Uterus (tissue), 3 donors: ENCODE measurements at regions not wholly inside any gene's neighbourhood (a gene's known extent, or its start where the extent isn't known, plus 50 kb on each side); places are given as distances from the start of the nearest gene placed in this dataset.
A peak's percentile ranks its signal among the peaks of the same experiment; 100 is the strongest.
"Not testable (repeated sequence)": the region's sequence is repeated elsewhere in the genome, so short reads cannot be mapped to it uniquely, and the experiment has no call there.

Source experiments
- DNase-seq, 2 donors: peaks; one replicate each; pipeline ENCODE4 v3.0.0-alpha.2; 2019 to 2020
- H3K27ac ChIP-seq, 2 donors: fragments of 200-600 bp; sonication (generic); 1 replicate in 1 of 2; 2 replicates in 1 of 2; pipeline ENCODE4 v1.5.1; 2016 to 2018
- H3K27me3 ChIP-seq, 2 donors: fragments of 200-600 bp; sonication (generic); one replicate each; pipeline ENCODE4 v1.5.1; 2018 to 2019; ENCODE audit warnings: control low read depth in 1 of 2
- H3K36me3 ChIP-seq, 2 donors: fragments of 200-600 bp; sonication (generic); one replicate each; pipeline ENCODE4 v1.5.1; 2019; ENCODE audit warnings: control low read depth in 1 of 2
- H3K4me1 ChIP-seq, 2 donors: fragments of 200-600 bp; sonication (generic); one replicate each; pipeline ENCODE4 v1.5.1; 2018 to 2019; ENCODE audit warnings: control low read depth in 1 of 2
- H3K4me3 ChIP-seq, 2 donors: fragments of 200-600 bp; sonication (generic); 1 replicate in 1 of 2; 2 replicates in 1 of 2; pipeline ENCODE4 v1.5.1; 2018 to 2019; ENCODE audit warnings: mild to moderate bottlenecking in 1 of 2
- H3K9me3 ChIP-seq, 2 donors: fragments of 200-600 bp; sonication (generic); one replicate each; pipeline ENCODE4 v1.5.1; 2019; ENCODE audit warnings: control low read depth in 1 of 2
- POLR2A ChIP-seq, 2 donors: fragments of 450-650 bp; IDR thresholded peaks; one replicate each; pipeline ENCODE4 v1.6.1; 2016; ENCODE audit warnings: antibody characterized with exemption in 2 of 2, mild to moderate bottlenecking in 1 of 2, moderate library complexity in 1 of 2
- intact Hi-C: fragments of 100-400 bp; cut with DNase I; formaldehyde crosslinking; loops from one replicate; pipeline ENCODE4 v1.15.1; 2023; ENCODE audit warnings: low total_unique reads
- TF ChIP-seq, protein P1 (sequence below), 4 experiments: fragments of 200-600 bp in 2 of 4; fragments of 450-650 bp in 2 of 4; sonication (generic) in 2 of 4; IDR thresholded peaks; one replicate each; pipeline ENCODE4 v1.5.1; 2016 to 2019; ENCODE audit warnings: antibody characterized with exemption in 4 of 4, mild to moderate bottlenecking in 2 of 4, moderate library complexity in 1 of 4
- donor health status: DM: yes; HTN: yes; CAD: no.

DNA sequence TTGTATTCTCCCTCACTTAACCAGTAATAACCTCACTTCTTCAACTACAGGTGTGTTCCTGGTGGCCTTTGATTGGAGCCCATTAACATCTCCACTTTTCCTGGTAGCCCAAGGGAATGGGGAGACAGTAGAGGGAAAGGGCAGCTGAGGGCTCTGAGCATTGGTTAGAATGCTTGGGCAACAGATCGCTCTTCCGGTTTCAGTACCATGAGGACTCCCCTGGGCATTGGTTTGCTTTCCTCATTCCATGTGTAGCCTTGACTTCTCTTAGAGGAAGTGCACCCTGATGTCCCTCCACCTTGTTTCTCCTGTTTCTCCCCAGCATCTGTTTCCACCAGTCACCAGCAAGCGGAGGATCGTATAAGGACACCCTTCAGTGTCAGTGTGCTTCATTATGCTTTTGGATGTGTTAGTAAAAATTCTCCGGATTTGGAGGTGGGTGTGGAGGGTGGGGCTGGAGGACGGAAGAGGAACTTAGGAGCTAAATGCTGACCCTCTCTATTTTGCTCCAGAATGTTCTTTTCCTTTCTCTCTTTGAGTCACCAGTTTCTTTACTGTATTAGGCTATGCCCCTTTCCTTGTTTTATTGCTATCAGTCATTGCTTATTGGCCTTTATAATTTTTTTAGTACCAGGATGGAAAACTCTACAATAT is 50.6 kb upstream of the ZNG1B start:
- H3K27me3 ChIP-seq, intact Hi-C loops, DNase-seq, H3K27ac ChIP-seq, H3K4me3 ChIP-seq, H3K9me3 ChIP-seq, H3K36me3 ChIP-seq, H3K4me1 ChIP-seq: not testable (repeated sequence)

DNA sequence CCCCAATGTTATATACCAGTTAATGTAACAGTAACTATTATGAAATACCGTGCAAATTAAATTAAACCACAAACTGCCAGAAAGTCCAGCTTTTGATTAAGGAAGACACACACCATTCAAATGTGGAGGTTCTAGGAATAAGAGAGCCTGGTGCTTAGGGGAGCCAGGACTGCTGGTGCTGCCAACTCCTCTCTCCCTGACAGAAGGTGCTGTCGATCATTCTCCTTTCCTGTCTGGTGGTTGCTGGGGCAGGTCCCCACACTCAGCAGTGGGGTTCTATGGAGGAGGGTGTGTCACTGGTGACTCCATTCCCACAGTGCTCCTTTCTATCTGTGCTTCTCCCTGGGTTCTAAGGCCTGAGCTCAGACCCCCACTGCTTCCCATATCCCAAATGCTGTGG is 57.9 kb upstream of the ZNG1B start:
- H3K4me3 ChIP-seq, H3K4me1 ChIP-seq, H3K36me3 ChIP-seq, H3K27ac ChIP-seq, intact Hi-C loops, DNase-seq, H3K9me3 ChIP-seq, H3K27me3 ChIP-seq: not testable (repeated sequence)

GRCh38 chr2:113376913-113377445 is 60.5 kb upstream of the ZNG1B start:
- Histone ChIP-seq H3K4me3 (no peak overlapping the region), H3K36me3 (no peaks in the 10 kb centered on the region), H3K27ac (no peak overlapping the region), H3K4me1 (no peaks in the 10 kb centered on the region), H3K27me3 (no peaks in the 10 kb centered on the region), H3K9me3 (no peaks in the 10 kb centered on the region)
- TF ChIP-seq POLR2A (IDR thresholded peaks at IDR 0.05): no peak
- TF ChIP-seq, protein P1, sequence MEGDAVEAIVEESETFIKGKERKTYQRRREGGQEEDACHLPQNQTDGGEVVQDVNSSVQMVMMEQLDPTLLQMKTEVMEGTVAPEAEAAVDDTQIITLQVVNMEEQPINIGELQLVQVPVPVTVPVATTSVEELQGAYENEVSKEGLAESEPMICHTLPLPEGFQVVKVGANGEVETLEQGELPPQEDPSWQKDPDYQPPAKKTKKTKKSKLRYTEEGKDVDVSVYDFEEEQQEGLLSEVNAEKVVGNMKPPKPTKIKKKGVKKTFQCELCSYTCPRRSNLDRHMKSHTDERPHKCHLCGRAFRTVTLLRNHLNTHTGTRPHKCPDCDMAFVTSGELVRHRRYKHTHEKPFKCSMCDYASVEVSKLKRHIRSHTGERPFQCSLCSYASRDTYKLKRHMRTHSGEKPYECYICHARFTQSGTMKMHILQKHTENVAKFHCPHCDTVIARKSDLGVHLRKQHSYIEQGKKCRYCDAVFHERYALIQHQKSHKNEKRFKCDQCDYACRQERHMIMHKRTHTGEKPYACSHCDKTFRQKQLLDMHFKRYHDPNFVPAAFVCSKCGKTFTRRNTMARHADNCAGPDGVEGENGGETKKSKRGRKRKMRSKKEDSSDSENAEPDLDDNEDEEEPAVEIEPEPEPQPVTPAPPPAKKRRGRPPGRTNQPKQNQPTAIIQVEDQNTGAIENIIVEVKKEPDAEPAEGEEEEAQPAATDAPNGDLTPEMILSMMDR (IDR thresholded peaks at IDR 0.05): no peak
- intact Hi-C loops: no loop called here
- no peak for DNase-seq

DNA sequence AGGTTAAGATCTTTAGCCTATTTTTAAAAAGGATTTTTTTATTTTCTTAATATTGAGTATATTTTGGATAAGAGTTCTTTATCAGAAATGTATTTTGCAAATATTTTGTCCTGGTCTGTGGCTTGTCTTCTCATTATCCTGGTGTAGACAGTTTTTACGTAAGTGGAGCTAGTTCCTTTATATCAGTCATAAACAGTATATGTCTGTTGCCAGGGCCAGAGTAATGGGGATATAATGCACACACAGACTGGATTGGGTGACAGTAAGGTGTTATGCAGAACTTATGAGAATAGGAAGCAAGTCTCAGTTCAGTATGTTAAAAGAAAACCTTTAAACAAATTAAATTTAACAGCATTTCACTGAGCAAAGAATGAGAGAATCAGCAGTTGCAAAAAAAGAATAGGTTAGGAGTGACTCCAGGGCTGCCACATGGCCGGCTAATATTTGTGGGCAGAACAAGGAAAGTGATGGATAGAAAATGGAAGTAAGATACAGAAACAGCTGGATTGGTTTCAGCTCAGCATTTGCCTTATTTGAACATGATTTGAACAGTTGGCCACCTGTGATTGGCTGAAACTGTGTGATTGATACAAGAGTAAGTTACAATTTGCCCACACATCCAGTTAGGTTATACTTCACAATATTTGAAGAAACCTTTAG is 61.1 kb upstream of the ZNG1B start:
- TF ChIP-seq, protein P1 (IDR thresholded peaks at IDR 0.05): no peak
- no peak for TF ChIP-seq POLR2A (IDR thresholded peaks at IDR 0.05)
- Histone ChIP-seq H3K27me3 (no peaks in the 10 kb centered on the region), H3K27ac (no peak overlapping the region), H3K4me3 (no peak overlapping the region), H3K36me3 (no peaks in the 10 kb centered on the region), H3K4me1 (no peaks in the 10 kb centered on the region), H3K9me3 (no peaks in the 10 kb centered on the region)
- intact Hi-C loops: no loop called here
- DNase-seq: no peak

- H3K9me3 ChIP-seq, H3K4me3 ChIP-seq, H3K27ac ChIP-seq, H3K4me1 ChIP-seq, DNase-seq, H3K27me3 ChIP-seq, H3K36me3 ChIP-seq: not testable (repeated sequence)
- intact Hi-C loops: loop anchor here (5.0 kb wide), 1 partner anchor 123 kb away; no protein-coding TSS in a partner anchor
Measured at GRCh38 chr2:113374857-113375256, 62.6 kb upstream of the ZNG1B start.

- H3K4me1 ChIP-seq, H3K27me3 ChIP-seq, H3K27ac ChIP-seq, H3K9me3 ChIP-seq, DNase-seq, H3K36me3 ChIP-seq, H3K4me3 ChIP-seq: not testable (repeated sequence)
- intact Hi-C loops: loop anchor here (5.0 kb wide), 1 partner anchor 120 kb away; no protein-coding TSS in a partner anchor
Measured at GRCh38 chr2:113372258-113372834, 65.1 kb upstream of the ZNG1B start.

- intact Hi-C loops: loop anchor here (5.0 kb wide), 1 partner anchor 118 kb away; no protein-coding TSS in a partner anchor
- no peak for TF ChIP-seq POLR2A (IDR thresholded peaks at IDR 0.05)
- TF ChIP-seq, protein P1 (IDR thresholded peaks at IDR 0.05): peak; percentile 65 to 86 (median 82)
- Histone ChIP-seq H3K36me3 (no peaks in the 10 kb centered on the region), H3K9me3 (no peaks in the 10 kb centered on the region), H3K4me3 (no peak overlapping the region), H3K4me1 (no peaks in the 10 kb centered on the region), H3K27me3 (no peaks in the 10 kb centered on the region), H3K27ac (no peak overlapping the region)
- peak; percentile 60 to 62 for DNase-seq
Measured at GRCh38 chr2:113370478-113371091, 66.9 kb upstream of the ZNG1B start.
